OCI-M2 (cell line): ENCODE measurements at regions not wholly inside any gene's neighbourhood (a gene's known extent, or its start where the extent isn't known, plus 50 kb on each side); places are given as distances from the start of the nearest gene placed in this dataset.
"Not testable (repeated sequence)": the region's sequence is repeated elsewhere in the genome, so short reads cannot be mapped to it uniquely, and the experiment has no call there.

ENCODE experiments used
- DNase-seq: peaks from one replicate; lab custom pipeline; 2025; ENCODE audit not compliant: unreplicated experiment; lab: John Stamatoyannopoulos, UW

GRCh38 chrX:40852586-40852985 is 117.2 kb upstream of the MED14 start:
- no peak for DNase-seq

- no peak for DNase-seq
These were observed 117.9 kb upstream of the MED14 start for GRCh38 chrX:40853004-40853815.

GRCh38 chrX:40853816-40854123 is 118.4 kb upstream of the MED14 start:
- DNase-seq, result no peak

DNA sequence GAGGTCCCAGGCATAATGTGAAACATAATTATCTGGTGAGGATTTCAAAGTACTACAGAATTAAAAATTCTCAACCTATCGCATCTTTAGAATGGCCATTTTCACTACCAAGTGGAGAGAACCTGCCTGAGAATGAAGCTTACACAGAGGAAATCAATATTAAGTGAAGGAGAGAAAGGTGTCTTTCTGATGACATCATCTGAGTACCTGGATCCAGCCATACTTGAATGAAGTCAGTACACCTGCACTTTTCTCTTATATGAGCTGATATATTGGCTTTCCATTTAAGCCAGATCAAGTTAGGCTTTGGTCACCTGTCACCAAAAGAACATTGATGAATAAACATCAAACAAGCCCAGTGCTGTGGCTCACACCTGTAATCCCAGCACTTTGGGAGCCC is 118.9 kb upstream of the MED14 start:
- DNase-seq, result no peak

GRCh38 chrX:40855411-40855810 is 120.1 kb upstream of the MED14 start:
- DNase-seq, result no peak

DNA sequence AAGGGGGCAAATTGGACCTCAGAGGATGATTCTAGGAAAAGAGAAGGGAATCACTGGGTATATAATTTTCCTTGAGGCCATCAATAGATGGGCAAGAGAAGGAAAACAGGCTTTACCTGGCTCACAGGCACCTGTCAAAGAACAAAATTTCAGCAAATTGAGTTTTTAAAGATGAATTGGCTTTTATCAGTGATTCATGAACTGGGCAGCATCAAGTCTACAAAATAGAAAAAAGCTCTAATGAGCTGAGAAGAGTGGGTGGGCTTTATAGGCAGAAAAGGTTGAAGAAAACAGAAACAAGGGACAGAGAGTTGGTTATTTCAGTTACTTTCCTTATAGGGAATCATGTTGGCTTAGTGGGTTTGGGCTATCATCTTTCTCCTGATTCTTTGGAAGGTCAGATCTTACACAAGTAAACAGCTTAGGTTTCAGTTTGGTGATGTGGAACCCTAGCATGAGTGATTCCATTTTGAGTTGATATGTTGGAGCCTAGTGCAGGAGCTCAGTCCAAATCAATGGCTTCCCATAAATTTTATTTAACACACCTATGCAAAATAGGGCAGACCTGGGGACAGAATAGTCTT is 120.7 kb upstream of the MED14 start:
- no peak for DNase-seq

DNA sequence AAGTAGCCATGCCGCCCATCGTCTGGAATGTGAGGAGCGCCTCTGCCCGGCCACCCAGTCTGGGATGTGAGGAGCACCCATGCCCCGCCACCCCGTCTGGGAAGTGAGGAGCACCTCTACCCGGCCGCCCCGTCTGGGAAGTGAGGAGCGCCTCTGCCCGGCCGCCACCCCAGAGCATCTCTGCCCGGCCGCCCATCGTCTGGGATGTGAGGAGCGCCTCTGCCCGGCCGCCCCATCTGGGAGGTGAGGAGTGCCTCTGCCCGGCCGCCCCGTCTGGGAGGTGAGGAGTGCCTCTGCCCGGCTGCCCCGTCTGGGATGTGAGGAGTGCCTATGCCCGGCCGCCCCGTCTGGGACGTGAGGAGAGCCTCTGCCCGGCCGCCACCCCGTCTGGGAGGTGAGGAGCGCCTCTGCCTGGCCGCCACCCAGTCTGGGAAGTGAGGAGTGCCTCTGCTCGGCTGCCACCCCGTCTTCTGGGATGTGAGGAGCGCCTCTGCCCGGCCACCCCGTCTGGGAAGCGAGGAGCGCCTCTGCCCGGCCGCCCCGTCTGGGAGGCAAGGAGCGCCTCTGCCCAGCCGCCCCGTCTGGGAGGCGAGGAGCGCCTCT is 126.7 kb upstream of the MED14 start:
- DNase-seq, result not testable (repeated sequence)

- DNase-seq, result not testable (repeated sequence)
These were observed 127.9 kb upstream of the MED14 start for GRCh38 chrX:40863260-40863659.

- no peak for DNase-seq
These were observed 128.3 kb upstream of the MED14 start for GRCh38 chrX:40863671-40864070.

- no peak for DNase-seq
These were observed 129.6 kb upstream of the MED14 start for GRCh38 chrX:40864972-40865371.

DNA sequence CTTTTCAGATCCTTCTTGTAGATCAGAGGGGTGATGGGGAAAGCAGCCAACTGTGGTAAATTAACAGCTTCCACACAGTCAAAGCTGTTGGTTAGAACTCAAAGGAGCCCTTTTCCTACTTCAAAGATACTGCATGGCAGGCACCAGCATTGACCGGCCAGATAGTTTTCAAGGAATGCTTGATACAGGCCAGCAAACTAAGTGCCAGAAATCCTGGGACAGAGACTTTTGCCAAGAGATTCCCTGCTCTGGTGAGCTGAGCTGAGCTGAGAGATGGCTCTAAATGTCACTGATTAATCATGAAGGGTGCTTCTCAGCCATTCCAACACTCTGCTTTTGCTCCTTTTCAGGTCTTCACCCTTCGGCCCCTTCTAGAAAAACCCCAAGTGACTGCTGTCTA is 131.6 kb upstream of the MED14 start:
- no peak for DNase-seq

DNA sequence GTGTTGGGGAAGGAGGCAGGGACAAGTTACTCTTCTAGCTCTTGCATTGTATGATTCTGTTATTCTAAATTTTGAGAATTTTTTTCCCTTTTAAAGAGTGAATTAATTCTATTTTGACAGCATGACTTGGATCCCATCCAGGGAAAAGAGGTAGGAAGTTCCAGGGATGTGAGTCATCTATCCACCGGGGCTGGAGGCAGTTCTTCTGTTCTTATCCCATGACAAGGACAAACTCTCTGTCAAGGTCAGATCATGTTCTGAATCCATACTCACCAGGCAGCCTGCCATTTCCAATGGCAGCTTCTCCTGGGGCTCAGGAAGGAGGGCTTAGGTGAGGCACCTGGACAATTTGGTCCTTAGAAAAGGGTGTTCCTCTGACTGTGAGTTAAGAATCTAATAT is 132.0 kb upstream of the MED14 start:
- no peak for DNase-seq

DNA sequence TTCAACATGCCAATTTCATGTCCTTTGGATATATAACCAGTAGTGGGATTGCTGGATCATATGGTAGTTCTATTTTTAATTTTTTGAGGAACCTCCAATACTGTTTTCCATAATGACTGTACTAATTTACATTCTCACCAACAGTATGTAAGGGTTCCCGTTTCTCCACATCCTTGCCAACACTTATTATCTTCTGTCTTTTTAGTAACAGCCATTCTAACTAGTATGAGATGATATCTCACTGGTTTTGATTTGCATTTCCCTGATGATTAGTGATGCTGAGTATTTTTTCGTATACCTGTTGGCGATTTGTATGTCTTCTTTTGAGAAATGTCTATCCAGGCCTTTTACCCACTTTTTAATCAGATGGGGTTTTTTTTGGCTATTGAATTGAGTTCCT is 133.5 kb upstream of the MED14 start:
- no peak for DNase-seq

GRCh38 chrX:40870982-40871381 is 135.6 kb upstream of the MED14 start:
- DNase-seq, result not testable (repeated sequence)

DNA sequence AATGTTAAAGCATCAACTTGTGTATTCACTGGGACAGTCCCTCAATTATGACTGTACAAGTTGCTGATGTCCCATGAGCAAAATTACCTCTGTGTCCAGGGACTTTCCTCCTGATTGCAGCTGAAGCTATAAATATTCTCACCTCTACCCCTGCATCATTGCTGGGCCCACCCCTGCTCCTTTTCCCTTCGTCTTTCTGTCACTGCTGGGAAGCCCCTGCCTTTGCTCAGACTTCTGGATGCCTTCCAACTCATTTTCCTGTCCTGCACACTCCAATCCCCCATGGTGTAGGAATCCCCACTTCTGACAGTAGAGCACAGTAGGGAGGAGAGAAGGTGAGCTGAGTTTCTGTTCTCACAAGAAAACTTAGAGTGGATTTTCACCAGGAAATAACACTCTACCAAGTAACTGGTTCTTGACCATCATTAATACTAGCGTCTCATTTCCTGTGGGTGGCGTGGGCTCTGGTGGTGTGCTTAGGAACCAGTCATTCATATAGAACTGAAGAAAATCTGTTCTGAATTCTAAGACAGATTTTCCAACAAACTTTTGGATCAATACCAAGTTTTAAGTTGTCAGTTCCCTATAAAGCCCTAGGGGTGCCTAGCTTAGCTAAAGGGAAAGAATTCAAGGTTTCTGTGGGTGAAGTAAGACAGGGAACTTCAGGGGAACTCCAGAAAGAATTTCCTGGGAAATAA is 136.2 kb upstream of the MED14 start:
- DNase-seq, result no peak

DNA sequence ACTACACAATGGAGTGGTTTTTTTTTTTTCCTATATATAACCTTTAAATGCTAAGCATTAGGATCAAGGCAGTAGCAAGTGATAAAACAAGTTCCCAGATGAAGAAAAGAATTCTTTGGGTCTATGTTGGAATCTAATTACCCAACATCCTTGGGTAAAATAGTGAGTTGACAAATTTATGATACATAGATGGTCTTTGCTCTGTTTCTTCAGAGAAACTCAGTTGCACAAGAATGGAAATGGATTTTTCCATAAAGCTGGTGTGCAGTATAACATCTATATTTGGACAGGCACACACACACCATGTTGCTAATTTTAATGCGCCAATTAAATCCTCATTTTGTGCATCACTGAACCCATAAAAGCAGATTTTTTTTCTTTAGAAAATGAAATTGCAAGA is 137.0 kb upstream of the MED14 start:
- no peak for DNase-seq

GRCh38 chrX:40875476-40875875 is 140.1 kb upstream of the MED14 start:
- DNase-seq, result no peak

DNA sequence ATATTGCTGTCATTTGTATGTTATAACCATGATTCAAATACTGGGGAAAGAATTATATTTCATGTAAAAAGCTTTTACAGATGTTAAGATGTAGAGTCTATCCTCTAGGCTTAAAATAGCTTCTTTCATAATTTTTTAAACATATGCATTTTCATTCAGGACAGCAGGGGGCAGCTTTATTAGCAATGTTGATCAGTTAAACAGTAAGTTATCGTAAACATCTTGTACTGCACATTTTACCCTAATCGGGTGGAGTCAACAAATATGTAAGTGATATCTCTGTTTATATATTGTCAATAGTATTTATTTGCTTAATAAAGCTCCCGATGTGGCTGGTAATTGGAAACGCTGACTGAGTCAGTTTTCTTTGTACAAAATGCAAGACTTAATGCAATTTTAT is 142.5 kb upstream of the MED14 start:
- no peak for DNase-seq

GRCh38 chrX:40878766-40879165 is 143.4 kb upstream of the MED14 start:
- no peak for DNase-seq

DNA sequence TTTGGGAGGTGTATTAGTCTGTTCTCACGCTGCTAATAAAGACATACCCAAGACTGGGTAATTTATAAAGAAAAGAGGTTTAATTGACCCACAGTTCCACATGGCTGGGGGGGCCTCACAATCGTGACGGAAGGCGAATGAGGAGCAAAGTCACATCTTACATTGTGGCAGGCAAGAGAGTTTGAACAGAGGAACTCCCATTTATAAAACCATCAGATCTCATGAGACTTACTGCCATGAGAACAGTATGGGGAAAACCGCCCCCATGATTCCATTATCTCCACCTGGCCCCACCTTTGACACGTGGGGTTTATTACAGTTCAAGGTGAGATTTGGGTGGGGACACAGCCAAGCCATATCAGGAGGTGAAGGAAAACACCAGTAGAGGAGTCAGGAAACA is 143.8 kb upstream of the MED14 start:
- not testable (repeated sequence) for DNase-seq

- DNase-seq, result no peak
These were observed 145.4 kb upstream of the MED14 start for GRCh38 chrX:40880712-40881111.

DNA sequence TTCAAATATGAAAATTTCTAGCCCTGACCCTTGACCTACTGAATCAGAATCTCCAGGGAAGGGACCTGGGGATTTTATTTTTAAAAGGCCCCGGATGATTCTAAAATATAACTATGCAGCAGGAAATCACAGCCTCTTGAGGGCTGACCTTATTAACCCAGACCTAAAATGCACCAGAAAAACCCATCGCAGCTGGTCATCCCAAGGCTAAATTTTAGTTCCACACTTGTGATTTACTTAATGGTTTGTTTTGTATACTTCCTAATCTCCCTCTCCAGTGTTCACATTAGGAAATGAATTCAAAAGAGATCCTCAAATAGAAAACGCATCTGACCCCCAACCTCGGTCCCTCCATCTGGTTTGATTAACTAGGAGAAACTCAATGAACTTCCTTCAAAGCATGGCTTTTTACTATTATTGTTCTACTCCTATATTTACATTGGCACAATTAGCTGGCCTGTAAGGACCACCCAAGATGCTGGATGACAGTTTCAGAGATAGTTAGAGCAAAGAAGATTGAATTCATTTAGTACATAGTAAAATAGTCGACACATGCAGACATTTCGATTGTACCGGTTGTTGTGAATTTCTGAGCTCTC is 147.8 kb upstream of the MED14 start:
- DNase-seq, result no peak
